Activated CD4-positive, CD25-positive, alpha-beta regulatory T cell treated with anti-CD3 and anti-CD28 coated beads, Interleukin-2, amount 50 U/mL, for 72 hours (primary cell): ENCODE measurements at regions not wholly inside any gene's neighbourhood (a gene's known extent, or its start where the extent isn't known, plus 50 kb on each side); places are given as distances from the start of the nearest gene placed in this dataset.
"Not testable (repeated sequence)": the region's sequence is repeated elsewhere in the genome, so short reads cannot be mapped to it uniquely, and the experiment has no call there.

Experiments used
- DNase-seq: peaks from one replicate; pipeline ENCODE4 v3.0.0; 2021

- no peak for DNase-seq
Measured at GRCh38 chr2:2501454-2502200, 170.6 kb upstream of the MYT1L start.

GRCh38 chr2:2495606-2496005 lies 164.5 kb upstream of the MYT1L start:
- DNase-seq = no peak

GRCh38 chr2:2493496-2493895 lies 162.4 kb upstream of the MYT1L start:
- DNase-seq = no peak

GRCh38 chr2:2492800-2493199 lies 161.7 kb upstream of the MYT1L start:
- no peak for DNase-seq

- DNase-seq = no peak
Measured at GRCh38 chr2:2491964-2492363, 160.9 kb upstream of the MYT1L start.

GRCh38 chr2:2484301-2484700 lies 153.2 kb upstream of the MYT1L start:
- DNase-seq = no peak

GRCh38 chr2:2482851-2483250 lies 151.8 kb upstream of the MYT1L start:
- no peak for DNase-seq

- DNase-seq = no peak
Measured at GRCh38 chr2:2472881-2473280, 141.8 kb upstream of the MYT1L start.

- no peak for DNase-seq
Measured at GRCh38 chr2:2472044-2472443, 141.0 kb upstream of the MYT1L start.

- DNase-seq = no peak
Measured at GRCh38 chr2:2466534-2466933, 135.5 kb upstream of the MYT1L start.

- no peak for DNase-seq
Measured at GRCh38 chr2:2464643-2465042, 133.6 kb upstream of the MYT1L start.

GRCh38 chr2:2464094-2464493 lies 133.0 kb upstream of the MYT1L start:
- DNase-seq = no peak

GRCh38 chr2:2456721-2457120 lies 125.6 kb upstream of the MYT1L start:
- DNase-seq = no peak

GRCh38 chr2:2455151-2455550 lies 124.1 kb upstream of the MYT1L start:
- no peak for DNase-seq

- no peak for DNase-seq
Measured at GRCh38 chr2:2452961-2453360, 121.9 kb upstream of the MYT1L start.

- not testable (repeated sequence) for DNase-seq
Measured at GRCh38 chr2:2451275-2451674, 120.2 kb upstream of the MYT1L start.

GRCh38 chr2:2448178-2448577 lies 117.1 kb upstream of the MYT1L start:
- DNase-seq = no peak

GRCh38 chr2:2422621-2423020 lies 91.5 kb upstream of the MYT1L start:
- no peak for DNase-seq

GRCh38 chr2:2413525-2413924 lies 82.5 kb upstream of the MYT1L start:
- DNase-seq = no peak

GRCh38 chr2:2410987-2411386 lies 79.9 kb upstream of the MYT1L start:
- DNase-seq = no peak

- DNase-seq = no peak
Measured at GRCh38 chr2:2409481-2409880, 78.4 kb upstream of the MYT1L start.

- no peak for DNase-seq
Measured at GRCh38 chr2:2405780-2406179, 74.7 kb upstream of the MYT1L start.

GRCh38 chr2:2400286-2401038 lies 69.4 kb upstream of the MYT1L start:
- no peak for DNase-seq

GRCh38 chr2:2399396-2399795 lies 68.3 kb upstream of the MYT1L start:
- DNase-seq = no peak

- no peak for DNase-seq
Measured at GRCh38 chr2:2392332-2392731, 61.3 kb upstream of the MYT1L start.
